MM.1S (cell line): ENCODE measurements at regions not wholly inside any gene's neighbourhood (a gene's known extent, or its start where the extent isn't known, plus 50 kb on each side); places are given as distances from the start of the nearest gene placed in this dataset.

Experiments
- DNase-seq: peaks from one replicate; pipeline ENCODE4 v3.0.0-alpha.2; 2015
- H2AFZ ChIP-seq: fragments of 300-600 bp; sonication (generic); 2 replicates; pipeline ENCODE4 v1.6.0; 2016; ENCODE audit warnings: antibody characterized with exemption, low read length
- H3F3A ChIP-seq: fragments of 300-600 bp; sonication (generic); 2 replicates; pipeline ENCODE4 v1.6.1; 2016; ENCODE audit warnings: mild to moderate bottlenecking, antibody characterized with exemption, low read length, moderate library complexity, mixed read lengths; ENCODE audit not compliant: insufficient read depth
- H3K27ac ChIP-seq: fragments of 300-600 bp; sonication (generic); 2 replicates; pipeline ENCODE4 v1.5.1; 2016; ENCODE audit warnings: mild to moderate bottlenecking, low read length
- H3K27me3 ChIP-seq: fragments of 300-600 bp; sonication (generic); replicated peaks from 2 replicates; pipeline ENCODE4 v1.6.0; 2016; ENCODE audit warnings: low read length; ENCODE audit not compliant: insufficient read depth
- H3K36me3 ChIP-seq: fragments of 300-600 bp; sonication (generic); replicated peaks from 2 replicates; pipeline ENCODE4 v1.6.1; 2016; ENCODE audit warnings: mild to moderate bottlenecking, low read length, mixed read lengths; ENCODE audit not compliant: insufficient read depth
- H3K4me1 ChIP-seq: fragments of 300-600 bp; sonication (generic); 2 replicates; pipeline ENCODE4 v1.6.1; 2016; ENCODE audit warnings: low read length, mixed read lengths
- H3K4me2 ChIP-seq: fragments of 300-600 bp; sonication (generic); 2 replicates; pipeline ENCODE4 v1.6.0; 2016; ENCODE audit warnings: low read depth, low read length
- H3K4me3 ChIP-seq: fragments of 300-600 bp; sonication (generic); 2 replicates; pipeline ENCODE4 v1.5.1; 2016; ENCODE audit warnings: low read length, mixed read lengths
- H3K79me2 ChIP-seq: fragments of 300-600 bp; sonication (generic); 2 replicates; pipeline ENCODE4 v1.6.1; 2016; ENCODE audit warnings: mixed run types, low read length, mixed read lengths
- H3K9ac ChIP-seq: fragments of 300-600 bp; sonication (generic); 2 replicates; pipeline ENCODE4 v1.6.1; 2016; ENCODE audit warnings: low read length, mixed read lengths
- H3K9me2 ChIP-seq: fragments of 300-600 bp; sonication (generic); replicated peaks from 2 replicates; pipeline ENCODE4 v1.6.1; 2016; ENCODE audit warnings: mild to moderate bottlenecking, low read length, mixed read lengths; ENCODE audit not compliant: insufficient read depth
- H3K9me3 ChIP-seq: fragments of 300-600 bp; sonication (generic); replicated peaks from 2 replicates; pipeline ENCODE4 v1.6.1; 2016; ENCODE audit warnings: mild to moderate bottlenecking, low read length, mixed read lengths; ENCODE audit not compliant: insufficient read depth
- H4K20me1 ChIP-seq: fragments of 300-600 bp; sonication (generic); 2 replicates; pipeline ENCODE4 v1.6.1; 2016; ENCODE audit warnings: mild to moderate bottlenecking, low read length, moderate library complexity, mixed read lengths; ENCODE audit not compliant: insufficient read depth
- EZH2 ChIP-seq: fragments of 300-600 bp; sonication (generic); optimal IDR thresholded peaks from 2 replicates; pipeline ENCODE3; 2017; ENCODE audit warnings: low read depth, mild to moderate bottlenecking, antibody characterized with exemption, low read length, mixed read lengths
- EZH2phosphoT487 ChIP-seq: fragments of 300-600 bp; sonication (generic); IDR thresholded peaks from 2 replicates; pipeline ENCODE4 v1.6.1; 2018; ENCODE audit warnings: antibody characterized with exemption, low read length
- TF ChIP-seq, protein P1 (sequence below): fragments of 300-600 bp; sonication (generic); IDR thresholded peaks from 2 replicates; pipeline ENCODE4 v1.5.1; 2016; ENCODE audit warnings: antibody characterized with exemption, low read length, mixed read lengths

- Histone ChIP-seq H3K4me1 (0 out of 2 replicates have a peak, but pooled peaks cover 4% of the 10 kb centered on the region), H2AFZ (no peak overlapping the region)
These were observed 93.9 kb upstream of the EGLN3 start for GRCh38 chr14:34044666-34045306.

GRCh38 chr14:34044373-34044637 lies 93.4 kb upstream of the EGLN3 start:
- Histone ChIP-seq H3K27me3 (no peaks in the 10 kb centered on the region), H3K9ac (no peak overlapping the region), H3K36me3 (no peaks in the 10 kb centered on the region), H3K4me2 (no peak overlapping the region), H3K4me1 (0 out of 2 replicates have a peak, but pooled peaks cover 4% of the 10 kb centered on the region), H3F3A (no peaks in the 10 kb centered on the region), H3K9me2 (no peaks in the 10 kb centered on the region), H3K9me3 (no peaks in the 10 kb centered on the region), H2AFZ (no peak overlapping the region), H3K79me2 (no peaks in the 10 kb centered on the region), H3K27ac (no peak overlapping the region), H3K4me3 (no peak overlapping the region), H4K20me1 (no peaks in the 10 kb centered on the region)
- DNase-seq: no peak
- TF ChIP-seq EZH2 (no peak), EZH2phosphoT487 (no peak)
- TF ChIP-seq, protein P1, sequence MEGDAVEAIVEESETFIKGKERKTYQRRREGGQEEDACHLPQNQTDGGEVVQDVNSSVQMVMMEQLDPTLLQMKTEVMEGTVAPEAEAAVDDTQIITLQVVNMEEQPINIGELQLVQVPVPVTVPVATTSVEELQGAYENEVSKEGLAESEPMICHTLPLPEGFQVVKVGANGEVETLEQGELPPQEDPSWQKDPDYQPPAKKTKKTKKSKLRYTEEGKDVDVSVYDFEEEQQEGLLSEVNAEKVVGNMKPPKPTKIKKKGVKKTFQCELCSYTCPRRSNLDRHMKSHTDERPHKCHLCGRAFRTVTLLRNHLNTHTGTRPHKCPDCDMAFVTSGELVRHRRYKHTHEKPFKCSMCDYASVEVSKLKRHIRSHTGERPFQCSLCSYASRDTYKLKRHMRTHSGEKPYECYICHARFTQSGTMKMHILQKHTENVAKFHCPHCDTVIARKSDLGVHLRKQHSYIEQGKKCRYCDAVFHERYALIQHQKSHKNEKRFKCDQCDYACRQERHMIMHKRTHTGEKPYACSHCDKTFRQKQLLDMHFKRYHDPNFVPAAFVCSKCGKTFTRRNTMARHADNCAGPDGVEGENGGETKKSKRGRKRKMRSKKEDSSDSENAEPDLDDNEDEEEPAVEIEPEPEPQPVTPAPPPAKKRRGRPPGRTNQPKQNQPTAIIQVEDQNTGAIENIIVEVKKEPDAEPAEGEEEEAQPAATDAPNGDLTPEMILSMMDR: no peak

More at GRCh38 chr14:34044666-34045306, 93.9 kb upstream of the EGLN3 start:
- TF ChIP-seq EZH2phosphoT487 (no peak), EZH2 (no peak)
- TF ChIP-seq, protein P1: no peak
- no peaks in the 10 kb centered on the region for H3K36me3 ChIP-seq
- H3K9me3 ChIP-seq: no peaks in the 10 kb centered on the region
- H3K9ac ChIP-seq: no peak overlapping the region
- H3K79me2 ChIP-seq: no peaks in the 10 kb centered on the region
- H3F3A ChIP-seq: no peaks in the 10 kb centered on the region
- H3K4me2 ChIP-seq: no peak overlapping the region
- no peak overlapping the region for H3K27ac ChIP-seq
- H3K27me3 ChIP-seq: no peaks in the 10 kb centered on the region
- H3K9me2 ChIP-seq: no peaks in the 10 kb centered on the region
- H3K4me3 ChIP-seq: no peak overlapping the region
- H4K20me1 ChIP-seq: no peaks in the 10 kb centered on the region
- DNase-seq: no peak

GRCh38 chr14:34043627-34044372 lies 92.9 kb upstream of the EGLN3 start:
- no peak overlapping the region for H2AFZ ChIP-seq
- H3K27me3 ChIP-seq: no peaks in the 10 kb centered on the region
- H4K20me1 ChIP-seq: no peaks in the 10 kb centered on the region
- 0 out of 2 replicates have a peak, but pooled peaks cover 4% of the 10 kb centered on the region for H3K4me1 ChIP-seq
- no peaks in the 10 kb centered on the region for H3K9me2 ChIP-seq
- TF ChIP-seq EZH2phosphoT487 (no peak), EZH2 (no peak)
- TF ChIP-seq, protein P1: no peak
- no peaks in the 10 kb centered on the region for H3F3A ChIP-seq
- no peaks in the 10 kb centered on the region for H3K79me2 ChIP-seq
- peak; percentile 8 for DNase-seq
- H3K9me3 ChIP-seq: no peaks in the 10 kb centered on the region
- no peaks in the 10 kb centered on the region for H3K36me3 ChIP-seq
- H3K9ac ChIP-seq: no peak overlapping the region
- H3K4me3 ChIP-seq: no peak overlapping the region
- no peak overlapping the region for H3K4me2 ChIP-seq
- no peak overlapping the region for H3K27ac ChIP-seq
